ENCODE measurements at regions not wholly inside any gene's neighbourhood (a gene's known extent, or its start where the extent isn't known, plus 50 kb on each side); places are given as distances from the start of the nearest gene placed in this dataset.

GRCh38 chr4:3845094-3845743, 79.0 kb downstream of the ADRA2C start:
- Histone ChIP-seq H3F3A (ENCODE audit: low read depth) (no peaks in the 10 kb centered on the region), H3K79me2 (ENCODE audit: insufficient read depth, low read length) (no peaks in the 10 kb centered on the region), H3K4me3 (ENCODE audit: low read length, poor library complexity, severe bottlenecking) (no peak overlapping the region), H3K9me3 (ENCODE audit: insufficient read depth, low read depth, low read length) (no peaks in the 10 kb centered on the region), H2AFZ (ENCODE audit: low read length) (no peak overlapping the region), H3K27me3 (ENCODE audit: insufficient read depth, low read length, poor library complexity, severe bottlenecking) (no peaks in the 10 kb centered on the region), H4K20me1 (ENCODE audit: insufficient read depth, low read length, poor library complexity, severe bottlenecking) (no peaks in the 10 kb centered on the region), H3K36me3 (ENCODE audit: insufficient read depth, low read length) (no peaks in the 10 kb centered on the region), H3K9me2 (replicated peaks; ENCODE audit: low read depth, low read length) (no peaks in the 10 kb centered on the region), H3K4me2 (ENCODE audit: low read depth, low read length, poor library complexity, severe bottlenecking) (no peak overlapping the region), H3K4me1 (ENCODE audit: insufficient read depth, low read length, poor library complexity, severe bottlenecking) (no peaks in the 10 kb centered on the region), H3K9ac (ENCODE audit: low read depth, low read length, poor library complexity, severe bottlenecking) (no peak overlapping the region)
- no peak for TF ChIP-seq EZH2phosphoT487 (IDR thresholded peaks at IDR 0.05; ENCODE audit: borderline replicate concordance)
- no peak for TF ChIP-seq CTCF (conservative IDR thresholded peaks at IDR 0.05; ENCODE audit: low read length)

- Histone ChIP-seq H3K9me3 (ENCODE audit: insufficient read depth, low read depth, low read length) (no peaks in the 10 kb centered on the region), H2AFZ (ENCODE audit: low read length) (no peak overlapping the region), H3K9me2 (replicated peaks; ENCODE audit: low read depth, low read length) (no peaks in the 10 kb centered on the region), H3K4me2 (ENCODE audit: low read depth, low read length, poor library complexity, severe bottlenecking) (no peak overlapping the region), H4K20me1 (ENCODE audit: insufficient read depth, low read length, poor library complexity, severe bottlenecking) (no peaks in the 10 kb centered on the region), H3K4me1 (ENCODE audit: insufficient read depth, low read length, poor library complexity, severe bottlenecking) (no peaks in the 10 kb centered on the region), H3K79me2 (ENCODE audit: insufficient read depth, low read length) (no peaks in the 10 kb centered on the region), H3K27me3 (ENCODE audit: insufficient read depth, low read length, poor library complexity, severe bottlenecking) (no peaks in the 10 kb centered on the region), H3K4me3 (ENCODE audit: low read length, poor library complexity, severe bottlenecking) (no peak overlapping the region), H3F3A (ENCODE audit: low read depth) (no peaks in the 10 kb centered on the region), H3K36me3 (ENCODE audit: insufficient read depth, low read length) (no peaks in the 10 kb centered on the region), H3K9ac (ENCODE audit: low read depth, low read length, poor library complexity, severe bottlenecking) (no peak overlapping the region)
- TF ChIP-seq EZH2phosphoT487 (IDR thresholded peaks at IDR 0.05; ENCODE audit: borderline replicate concordance) = no peak
These were observed 79.7 kb downstream of the ADRA2C start for GRCh38 chr4:3845744-3846429.

GRCh38 chr4:3847211-3847940, 81.2 kb downstream of the ADRA2C start:
- Histone ChIP-seq H3K9ac (ENCODE audit: low read depth, low read length, poor library complexity, severe bottlenecking) (no peak overlapping the region), H3K4me3 (ENCODE audit: low read length, poor library complexity, severe bottlenecking) (no peak overlapping the region), H3K4me1 (ENCODE audit: insufficient read depth, low read length, poor library complexity, severe bottlenecking) (no peaks in the 10 kb centered on the region), H3K9me2 (replicated peaks; ENCODE audit: low read depth, low read length) (no peaks in the 10 kb centered on the region), H3K36me3 (ENCODE audit: insufficient read depth, low read length) (no peaks in the 10 kb centered on the region), H3K79me2 (ENCODE audit: insufficient read depth, low read length) (no peaks in the 10 kb centered on the region), H3K9me3 (ENCODE audit: insufficient read depth, low read depth, low read length) (no peaks in the 10 kb centered on the region), H3K4me2 (ENCODE audit: low read depth, low read length, poor library complexity, severe bottlenecking) (no peak overlapping the region), H2AFZ (ENCODE audit: low read length) (no peak overlapping the region), H3F3A (ENCODE audit: low read depth) (no peaks in the 10 kb centered on the region), H3K27me3 (ENCODE audit: insufficient read depth, low read length, poor library complexity, severe bottlenecking) (no peaks in the 10 kb centered on the region), H4K20me1 (ENCODE audit: insufficient read depth, low read length, poor library complexity, severe bottlenecking) (no peaks in the 10 kb centered on the region)
- TF ChIP-seq EZH2phosphoT487 (IDR thresholded peaks at IDR 0.05; ENCODE audit: borderline replicate concordance) (no peak), CTCF (conservative IDR thresholded peaks at IDR 0.05; ENCODE audit: low read length) (no peak)

Measured in Loucy (cell line).